NCI-H526 treated with DMSO at 0.1 percent for 48 hours (cell line): ENCODE measurements at regions not wholly inside any gene's neighbourhood (a gene's known extent, or its start where the extent isn't known, plus 50 kb on each side); places are given as distances from the start of the nearest gene placed in this dataset.

Experiments
- DNase-seq: peaks from one replicate; lab custom pipeline; 2025; lab: John Stamatoyannopoulos, UW

GRCh38 chr17:79470754-79471153, 140.1 kb downstream of the RBFOX3 start:
- no peak for DNase-seq

- no peak for DNase-seq
Observed at GRCh38 chr17:79469646-79470045, 141.2 kb downstream of the RBFOX3 start.

- no peak for DNase-seq
Observed at GRCh38 chr17:79468183-79468944, 142.5 kb downstream of the RBFOX3 start.

GRCh38 chr17:79466562-79467350, 144.1 kb downstream of the RBFOX3 start:
- DNase-seq, result no peak

- DNase-seq, result no peak
Observed at GRCh38 chr17:79465681-79466025, 145.2 kb downstream of the RBFOX3 start.

- no peak for DNase-seq
Observed at GRCh38 chr17:79465011-79465680, 145.7 kb downstream of the RBFOX3 start.

- DNase-seq, result no peak
Observed at GRCh38 chr17:79464318-79465010, 146.4 kb downstream of the RBFOX3 start.

GRCh38 chr17:79463421-79464317, 147.2 kb downstream of the RBFOX3 start:
- DNase-seq, result no peak

- no peak for DNase-seq
Observed at GRCh38 chr17:79461041-79461440, 149.8 kb downstream of the RBFOX3 start.

- no peak for DNase-seq
Observed at GRCh38 chr17:79459846-79460245, 151.0 kb downstream of the RBFOX3 start.

GRCh38 chr17:79459003-79459655, 151.7 kb downstream of the RBFOX3 start:
- DNase-seq, result no peak

GRCh38 chr17:79458356-79458755, 152.5 kb downstream of the RBFOX3 start:
- no peak for DNase-seq

GRCh38 chr17:79457889-79458288, 153.0 kb downstream of the RBFOX3 start:
- DNase-seq, result no peak

GRCh38 chr17:79457376-79457775, 153.5 kb downstream of the RBFOX3 start:
- DNase-seq, result no peak

GRCh38 chr17:79455636-79456035, 155.2 kb downstream of the RBFOX3 start:
- no peak for DNase-seq

GRCh38 chr17:79454826-79455225, 156.0 kb downstream of the RBFOX3 start:
- DNase-seq, result no peak

GRCh38 chr17:79453481-79453880, 157.4 kb downstream of the RBFOX3 start:
- DNase-seq, result no peak

- no peak for DNase-seq
Observed at GRCh38 chr17:79452706-79453105, 158.1 kb downstream of the RBFOX3 start.

- DNase-seq, result no peak
Observed at GRCh38 chr17:79451167-79451566, 159.7 kb downstream of the RBFOX3 start.

- DNase-seq, result no peak
Observed at GRCh38 chr17:79446399-79447009, 164.3 kb downstream of the RBFOX3 start.
